ENCODE measurements at regions not wholly inside any gene's neighbourhood (a gene's known extent, or its start where the extent isn't known, plus 50 kb on each side); places are given as distances from the start of the nearest gene placed in this dataset.

DNA sequence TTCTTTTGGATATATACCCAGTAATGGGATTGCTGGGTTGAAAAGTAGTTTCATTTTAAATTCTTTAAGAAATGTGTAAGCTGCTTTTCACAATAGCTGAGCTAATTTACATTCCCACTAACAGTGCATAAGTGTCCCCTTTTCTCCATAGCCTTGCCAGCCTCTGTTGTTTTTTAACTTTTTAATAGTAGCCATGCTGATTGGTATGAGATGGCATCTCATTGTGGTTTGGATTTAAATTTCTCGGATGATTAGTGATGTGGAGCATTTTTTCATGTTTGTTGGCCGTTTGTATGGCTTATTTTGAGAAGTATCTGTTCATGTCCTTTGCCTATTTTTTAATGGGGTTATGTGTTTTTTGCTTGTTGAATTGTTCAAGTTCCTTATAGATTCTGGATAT is 444.3 kb upstream of the ATP11B start:
- TF ChIP-seq, protein P1, sequence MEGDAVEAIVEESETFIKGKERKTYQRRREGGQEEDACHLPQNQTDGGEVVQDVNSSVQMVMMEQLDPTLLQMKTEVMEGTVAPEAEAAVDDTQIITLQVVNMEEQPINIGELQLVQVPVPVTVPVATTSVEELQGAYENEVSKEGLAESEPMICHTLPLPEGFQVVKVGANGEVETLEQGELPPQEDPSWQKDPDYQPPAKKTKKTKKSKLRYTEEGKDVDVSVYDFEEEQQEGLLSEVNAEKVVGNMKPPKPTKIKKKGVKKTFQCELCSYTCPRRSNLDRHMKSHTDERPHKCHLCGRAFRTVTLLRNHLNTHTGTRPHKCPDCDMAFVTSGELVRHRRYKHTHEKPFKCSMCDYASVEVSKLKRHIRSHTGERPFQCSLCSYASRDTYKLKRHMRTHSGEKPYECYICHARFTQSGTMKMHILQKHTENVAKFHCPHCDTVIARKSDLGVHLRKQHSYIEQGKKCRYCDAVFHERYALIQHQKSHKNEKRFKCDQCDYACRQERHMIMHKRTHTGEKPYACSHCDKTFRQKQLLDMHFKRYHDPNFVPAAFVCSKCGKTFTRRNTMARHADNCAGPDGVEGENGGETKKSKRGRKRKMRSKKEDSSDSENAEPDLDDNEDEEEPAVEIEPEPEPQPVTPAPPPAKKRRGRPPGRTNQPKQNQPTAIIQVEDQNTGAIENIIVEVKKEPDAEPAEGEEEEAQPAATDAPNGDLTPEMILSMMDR (IDR thresholded peaks at IDR 0.05; ENCODE audit: unreplicated experiment in 3 of 3), result no peak
- no peaks in the 10 kb centered on the region for H3K36me3 Mint-ChIP-seq (ENCODE audit: low read depth)
- H3K4me1 Mint-ChIP-seq, result no peaks in the 10 kb centered on the region
- no peak overlapping the region for H3K27ac Mint-ChIP-seq
- no peak overlapping the region for H3K4me3 Mint-ChIP-seq
- H3K9me3 Mint-ChIP-seq, result peaks cover 4% of the 10 kb centered on the region
- no peaks in the 10 kb centered on the region for H3K27me3 Mint-ChIP-seq (ENCODE audit: low read depth)

DNA sequence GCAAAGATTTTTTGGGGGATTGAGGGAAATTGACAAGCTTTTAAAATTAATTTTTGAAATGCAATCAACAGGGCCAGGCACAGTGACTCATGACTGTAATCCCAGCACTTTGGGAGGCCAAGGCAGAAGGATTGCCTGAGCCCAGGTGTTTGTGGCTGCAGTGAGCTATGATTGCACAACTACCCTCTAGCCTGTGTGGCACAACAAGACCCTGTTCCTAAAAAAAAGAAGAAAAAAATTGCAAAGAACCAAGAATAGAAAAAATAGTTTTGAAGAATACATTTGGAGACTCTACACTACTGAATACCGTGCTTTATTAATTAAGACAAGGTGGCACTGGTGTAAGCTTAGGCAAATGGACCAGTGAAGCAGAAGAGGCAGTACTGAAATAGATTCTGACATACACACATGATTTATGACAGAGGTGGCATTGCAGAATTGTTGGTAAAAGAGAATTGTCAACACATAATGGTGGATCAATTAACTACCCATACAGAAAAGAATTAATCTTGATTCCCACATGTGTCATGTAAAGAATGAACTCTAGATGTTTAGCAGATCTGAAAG is 443.3 kb upstream of the ATP11B start:
- Mint-ChIP-seq H3K27ac (no peak overlapping the region), H3K4me1 (no peaks in the 10 kb centered on the region), H3K36me3 (ENCODE audit: low read depth) (no peaks in the 10 kb centered on the region), H3K27me3 (ENCODE audit: low read depth) (no peaks in the 10 kb centered on the region), H3K4me3 (no peak overlapping the region), H3K9me3 (no peaks in the 10 kb centered on the region)
- TF ChIP-seq, protein P1 (IDR thresholded peaks at IDR 0.05; ENCODE audit: unreplicated experiment in 3 of 3), result no peak

DNA sequence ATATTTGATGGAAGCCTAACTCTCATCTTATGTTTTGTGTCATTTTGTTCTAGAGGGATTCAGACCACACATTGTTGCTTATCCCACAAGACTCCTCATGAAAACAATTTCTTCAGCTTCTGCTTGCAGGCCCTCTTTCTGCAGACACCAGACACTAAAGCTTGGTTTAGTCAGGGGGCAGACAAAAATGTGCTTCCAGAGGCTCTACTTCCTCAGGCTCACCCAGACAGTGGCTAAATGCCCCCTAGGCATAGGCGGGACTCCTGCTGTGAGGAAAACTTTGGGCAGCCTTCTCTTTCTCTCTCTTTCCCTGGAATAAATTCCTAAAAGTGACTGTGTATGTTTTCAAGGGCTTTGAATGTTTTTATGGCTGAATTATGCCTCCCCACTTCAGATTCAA is 435.4 kb upstream of the ATP11B start:
- Mint-ChIP-seq H3K9me3 (peaks cover 2% of the 10 kb centered on the region), H3K4me3 (no peak overlapping the region)
- TF ChIP-seq, protein P1 (IDR thresholded peaks at IDR 0.05; ENCODE audit: unreplicated experiment in 3 of 3), result no peak

DNA sequence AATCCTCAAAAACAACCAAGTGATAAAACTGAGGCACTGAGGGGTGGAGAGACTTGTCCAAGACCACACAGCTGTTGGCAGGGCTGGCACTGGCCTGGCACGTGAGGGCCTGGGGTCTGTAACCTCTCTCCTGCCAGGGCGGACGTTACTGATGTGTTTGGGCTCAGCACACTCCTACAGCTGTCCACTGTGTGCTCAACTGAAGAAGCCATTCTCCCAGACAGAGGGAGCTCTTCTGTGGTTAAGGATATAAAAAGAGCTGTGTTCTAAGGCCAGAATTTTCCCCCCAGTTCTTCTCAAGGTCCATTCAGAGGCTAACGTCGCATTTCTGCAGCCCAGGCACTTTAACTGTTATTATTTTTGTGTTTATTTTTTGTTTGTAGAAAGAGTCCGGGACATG is 429.0 kb upstream of the ATP11B start:
- TF ChIP-seq, protein P1 (IDR thresholded peaks at IDR 0.05; ENCODE audit: unreplicated experiment in 3 of 3), result no peak
- H3K4me1 Mint-ChIP-seq, result no peaks in the 10 kb centered on the region
- H3K4me3 Mint-ChIP-seq, result no peak overlapping the region
- peaks cover 2% of the 10 kb centered on the region for H3K9me3 Mint-ChIP-seq
- no peak overlapping the region for H3K27ac Mint-ChIP-seq
- H3K27me3 Mint-ChIP-seq (ENCODE audit: low read depth), result no peaks in the 10 kb centered on the region
- no peaks in the 10 kb centered on the region for H3K36me3 Mint-ChIP-seq (ENCODE audit: low read depth)

More for the DNA sequence above, 435.4 kb upstream of the ATP11B start:
- Mint-ChIP-seq H3K27me3 (ENCODE audit: low read depth) (no peaks in the 10 kb centered on the region), H3K4me1 (no peaks in the 10 kb centered on the region), H3K27ac (no peak overlapping the region), H3K36me3 (ENCODE audit: low read depth) (no peaks in the 10 kb centered on the region)

DNA sequence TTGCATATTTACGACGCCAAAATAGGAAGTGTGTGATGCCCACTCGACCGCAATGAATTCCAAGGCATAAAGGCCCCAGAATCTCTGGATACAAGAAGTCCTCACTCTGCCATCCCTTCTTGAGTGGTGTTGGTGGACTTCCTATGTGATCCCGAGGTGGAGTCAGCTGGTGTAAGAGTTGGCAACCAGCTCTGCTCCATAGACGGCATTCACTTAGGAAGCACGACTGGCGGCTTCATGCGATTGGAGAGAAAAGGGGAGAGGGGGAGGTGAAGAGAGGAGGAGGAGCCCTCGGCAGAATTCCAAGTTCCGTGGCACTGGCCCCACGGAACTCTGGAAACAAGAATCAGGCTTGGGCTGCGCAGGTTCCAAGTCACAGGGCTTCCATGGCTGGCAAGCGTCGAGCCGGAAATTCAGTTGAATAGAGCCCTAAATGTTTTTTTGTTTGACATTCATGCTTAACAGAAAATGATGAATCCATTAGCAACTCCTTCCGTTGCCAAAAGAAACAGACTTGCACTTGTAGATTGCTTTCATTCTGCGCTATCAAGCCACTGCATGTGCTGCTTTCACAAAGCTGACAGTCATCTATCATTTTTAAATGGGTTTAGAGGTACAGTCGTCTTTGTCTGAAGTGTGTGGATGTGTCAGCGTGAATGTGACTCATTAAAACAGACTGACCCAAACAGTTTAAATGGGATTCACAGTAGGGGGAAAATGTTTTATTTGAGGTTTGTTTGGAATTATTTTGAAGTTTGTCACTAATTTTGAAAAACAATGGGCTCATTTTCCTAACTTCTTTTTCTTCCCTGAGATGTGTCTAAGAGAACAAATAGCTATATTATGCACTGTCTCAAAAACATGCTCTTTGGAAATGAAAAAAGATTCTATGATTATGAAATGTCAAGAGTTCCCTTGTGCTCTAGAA is 428.3 kb upstream of the ATP11B start:
- Mint-ChIP-seq H3K9me3 (peaks cover 2% of the 10 kb centered on the region), H3K36me3 (ENCODE audit: low read depth) (no peaks in the 10 kb centered on the region)

More for the DNA sequence above, 428.3 kb upstream of the ATP11B start:
- Mint-ChIP-seq H3K4me3 (no peak overlapping the region), H3K27me3 (ENCODE audit: low read depth) (no peaks in the 10 kb centered on the region), H3K27ac (no peak overlapping the region), H3K4me1 (no peaks in the 10 kb centered on the region)
- TF ChIP-seq, protein P1 (IDR thresholded peaks at IDR 0.05; ENCODE audit: unreplicated experiment in 3 of 3), result no peak
